NCI-H2107 treated with DMSO at 0.1 percent for 48 hours (cell line): ENCODE measurements at regions not wholly inside any gene's neighbourhood (a gene's known extent, or its start where the extent isn't known, plus 50 kb on each side); places are given as distances from the start of the nearest gene placed in this dataset.

Experiments
- DNase-seq: peaks from one replicate; lab custom pipeline; 2025; ENCODE audit not compliant: unreplicated experiment; lab: John Stamatoyannopoulos, UW

GRCh38 chr1:13965770-13966398 is 265.9 kb downstream of the PRDM2 start:
- peak; percentile 53 for DNase-seq

GRCh38 chr1:13967707-13968106 is 267.7 kb downstream of the PRDM2 start:
- DNase-seq = no peak

DNA sequence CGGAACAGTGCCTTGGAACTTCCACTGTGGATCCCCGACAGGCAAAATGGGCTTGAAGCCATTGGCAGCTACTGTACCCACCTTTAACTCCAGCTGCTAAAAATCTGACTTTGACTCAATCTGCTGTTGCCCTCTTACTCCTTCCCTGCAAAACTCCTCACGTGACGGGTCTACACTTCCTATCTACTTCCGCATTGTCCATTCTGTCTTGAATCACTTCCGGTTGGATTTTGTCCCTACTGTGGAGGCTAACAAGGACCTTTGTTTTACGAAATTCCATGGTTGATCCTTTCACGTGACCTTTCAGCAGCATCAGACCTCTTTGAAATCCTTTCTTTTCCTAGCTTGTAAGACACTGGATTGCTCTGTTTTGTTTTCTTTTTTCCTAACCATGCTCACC is 268.4 kb downstream of the PRDM2 start:
- DNase-seq = no peak

- no peak for DNase-seq
Observed at GRCh38 chr1:13970631-13971247, 270.8 kb downstream of the PRDM2 start.

DNA sequence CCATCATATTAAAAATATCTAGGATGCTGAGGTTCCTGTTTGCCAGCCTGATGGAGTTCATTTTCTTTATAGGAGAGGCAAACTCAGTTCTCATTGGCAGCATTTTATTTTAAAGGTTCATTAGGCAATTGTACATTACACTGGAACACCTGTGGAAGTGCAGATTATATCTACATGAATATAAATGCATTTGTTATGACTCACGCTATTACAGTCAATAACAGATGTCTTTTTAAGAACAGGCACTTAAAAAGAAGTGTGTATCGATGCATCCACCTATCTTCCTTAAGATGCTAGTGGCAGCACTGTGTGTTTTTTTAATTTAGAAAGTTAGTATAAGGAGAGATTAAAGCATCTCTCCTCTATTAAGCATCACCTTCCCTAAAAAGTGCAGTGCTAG is 276.5 kb downstream of the PRDM2 start:
- DNase-seq = no peak

GRCh38 chr1:13981142-13981541 is 281.2 kb downstream of the PRDM2 start:
- DNase-seq = no peak

DNA sequence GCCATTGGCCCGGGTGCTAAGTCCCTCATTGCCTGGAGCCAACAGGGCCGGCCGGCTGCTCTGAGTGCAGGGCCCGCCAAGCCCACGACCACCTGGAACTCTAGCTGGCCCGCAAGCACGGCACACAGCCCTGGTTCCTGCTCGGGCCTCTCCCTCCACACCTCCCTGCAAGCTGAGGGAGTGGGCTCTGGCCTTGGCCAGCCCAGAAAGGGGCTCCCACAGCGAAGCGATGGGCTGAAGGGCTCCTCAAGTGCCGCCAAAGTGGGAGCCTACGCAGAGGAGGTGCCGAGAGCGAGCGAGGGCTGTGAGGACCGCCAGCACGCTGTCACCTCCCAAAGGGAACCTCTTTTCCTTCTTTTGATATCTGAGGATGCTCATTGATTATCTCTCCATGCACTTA is 283.4 kb downstream of the PRDM2 start:
- DNase-seq = no peak

- DNase-seq = no peak
Observed at GRCh38 chr1:13990939-13991338, 291.0 kb downstream of the PRDM2 start.

- no peak for DNase-seq
Observed at GRCh38 chr1:13992489-13993285, 292.7 kb downstream of the PRDM2 start.

DNA sequence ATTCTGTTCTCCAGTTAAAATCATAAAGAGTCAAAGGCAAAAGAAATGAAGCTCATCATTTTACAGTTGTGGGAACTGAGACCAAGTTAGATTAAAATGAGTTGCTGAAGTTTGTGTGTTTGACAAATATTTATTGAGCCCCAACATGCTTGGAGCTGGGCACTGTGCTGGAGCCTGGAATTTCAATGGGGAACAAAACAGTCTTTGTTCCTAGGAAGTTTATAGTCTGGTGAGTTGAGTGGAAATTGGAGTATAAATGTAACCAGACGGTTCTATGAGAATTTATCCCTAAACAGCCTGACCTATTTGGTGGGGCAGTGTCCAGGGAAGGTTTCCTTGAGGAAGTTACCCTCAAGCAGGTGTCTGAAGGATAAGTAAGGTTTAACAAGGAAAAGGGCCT is 294.4 kb downstream of the PRDM2 start:
- no peak for DNase-seq

- DNase-seq = no peak
Observed at GRCh38 chr1:13996334-13996733, 296.3 kb downstream of the PRDM2 start.

- no peak for DNase-seq
Observed at GRCh38 chr1:14003552-14003951, 303.6 kb downstream of the PRDM2 start.

DNA sequence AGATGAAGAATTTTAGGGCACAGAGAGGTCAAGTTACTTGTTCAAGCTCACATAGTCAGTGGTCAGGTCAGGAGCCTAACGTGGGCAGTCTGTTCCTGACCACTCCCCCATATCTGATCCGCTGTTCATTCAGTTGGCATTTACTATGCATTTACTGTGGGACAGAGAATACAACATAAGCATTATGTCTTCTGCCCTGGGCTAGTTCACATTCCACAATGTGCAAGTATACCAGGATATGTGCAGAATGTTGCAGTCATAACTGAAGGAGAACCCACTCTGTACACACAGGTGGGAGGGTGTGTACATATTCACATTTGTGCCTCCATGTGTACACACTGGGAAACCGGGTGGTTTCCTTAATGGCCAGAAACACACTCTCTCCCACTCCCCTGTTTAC is 309.6 kb downstream of the PRDM2 start:
- no peak for DNase-seq

- DNase-seq = no peak
Observed at GRCh38 chr1:14010476-14010875, 310.5 kb downstream of the PRDM2 start.

GRCh38 chr1:14011132-14011531 is 311.1 kb downstream of the PRDM2 start:
- DNase-seq = no peak

DNA sequence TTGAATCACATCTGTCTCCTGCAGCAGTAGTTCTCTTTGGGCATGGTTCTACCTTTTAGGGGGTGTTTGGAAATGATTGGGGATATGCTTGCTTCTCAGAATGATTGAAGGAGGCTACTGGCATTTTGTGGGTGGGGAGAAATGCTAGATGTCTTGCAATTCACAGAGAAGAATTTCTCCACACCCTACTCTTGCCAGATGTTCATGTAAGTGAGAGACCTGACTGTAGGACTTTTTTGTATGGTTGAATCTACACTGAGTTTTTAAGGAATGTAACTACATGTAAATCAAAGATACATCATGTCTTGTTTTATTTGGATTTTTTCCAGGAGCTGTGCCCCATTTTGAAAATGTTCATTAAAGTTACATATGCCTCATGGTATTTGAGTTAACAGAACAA is 311.9 kb downstream of the PRDM2 start:
- DNase-seq = no peak

DNA sequence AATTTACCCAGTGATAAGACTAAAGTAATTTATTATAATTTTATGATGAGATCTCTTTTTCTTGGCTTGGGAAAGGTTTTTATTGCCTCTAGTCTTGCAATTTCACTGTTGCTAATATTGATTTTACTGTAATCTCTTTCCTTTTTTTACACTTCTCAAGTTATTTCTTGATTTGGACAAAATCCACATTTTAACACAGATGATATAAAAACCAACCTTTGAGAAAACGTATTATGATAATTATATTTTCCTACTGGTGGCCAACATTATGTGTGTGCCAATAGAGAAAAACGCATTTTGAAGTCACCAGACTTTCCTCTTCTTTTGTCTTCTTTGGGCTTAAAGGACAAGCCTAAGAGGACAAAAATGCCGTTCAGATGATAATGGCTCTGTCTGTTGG is 314.9 kb downstream of the PRDM2 start:
- no peak for DNase-seq

DNA sequence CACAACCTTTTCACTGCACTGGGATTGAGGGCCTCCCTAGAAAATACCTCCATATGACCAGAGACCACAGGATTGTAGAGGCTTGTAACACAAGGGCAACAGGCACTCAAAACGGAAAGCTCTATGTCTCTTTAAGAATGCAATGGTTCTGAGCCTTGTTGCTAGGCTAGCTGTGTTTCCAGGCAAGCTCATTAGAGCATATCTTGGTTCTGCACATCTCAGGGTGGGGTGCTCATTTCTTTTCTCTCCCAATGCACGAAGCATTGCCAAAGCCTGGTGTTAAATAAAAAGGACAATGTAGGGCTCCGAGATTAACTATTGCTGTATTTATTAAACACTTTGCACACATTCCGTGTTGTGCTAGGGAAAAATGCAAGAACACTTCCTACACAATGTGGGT is 315.9 kb downstream of the PRDM2 start:
- DNase-seq = no peak

GRCh38 chr1:14017531-14017961 is 317.6 kb downstream of the PRDM2 start:
- DNase-seq = no peak

DNA sequence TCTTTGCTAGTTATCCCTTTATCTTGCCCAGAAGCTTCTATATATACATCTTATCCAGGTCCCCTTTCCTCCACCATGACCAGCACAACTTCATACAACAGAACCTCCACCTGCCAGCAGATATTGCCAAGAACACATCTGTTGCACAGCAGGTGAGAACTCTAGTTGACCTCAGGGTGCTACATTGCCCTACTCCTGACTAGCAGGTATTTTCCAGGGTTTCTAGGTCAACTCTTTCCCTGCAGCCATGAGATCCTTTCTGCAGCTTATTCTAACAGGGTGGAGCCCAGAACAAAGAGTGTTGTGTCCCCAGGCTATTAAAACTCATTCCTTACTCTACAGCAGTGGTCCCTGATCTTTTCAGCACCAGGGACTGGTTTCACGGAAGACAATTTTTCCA is 319.5 kb downstream of the PRDM2 start:
- DNase-seq = no peak

DNA sequence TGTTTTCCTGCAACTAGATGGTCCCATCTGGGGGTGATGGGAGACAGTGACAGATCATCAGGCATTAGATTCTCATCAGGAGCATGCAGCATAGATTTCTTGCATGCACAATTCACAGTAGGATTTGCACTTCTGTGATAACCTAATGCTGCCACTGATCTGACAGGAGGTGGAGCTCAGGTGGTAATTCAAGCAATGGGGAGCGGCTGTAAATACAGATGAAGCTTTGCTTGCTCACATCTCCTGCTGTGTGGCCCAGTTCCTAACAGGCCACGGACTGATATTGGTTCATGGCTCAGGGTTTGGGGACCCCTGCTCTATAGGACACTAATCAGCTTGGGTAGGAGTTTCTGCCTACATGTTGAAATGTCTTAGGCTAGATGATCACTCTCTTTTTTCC is 320.0 kb downstream of the PRDM2 start:
- no peak for DNase-seq

- no peak for DNase-seq
Observed at GRCh38 chr1:14027099-14027498, 327.1 kb downstream of the PRDM2 start.
